T-helper 2 cell (primary cell): ENCODE measurements at regions not wholly inside any gene's neighbourhood (a gene's known extent, or its start where the extent isn't known, plus 50 kb on each side); places are given as distances from the start of the nearest gene placed in this dataset.

ENCODE experiments used
- DNase-seq, 5 experiments: peaks; one replicate each; pipeline versions ENCODE4 v3.0.0 to v3.0.0-alpha.2; 2012 to 2022

- no peak for DNase-seq
Observed at GRCh38 chr4:30943356-30943755, 223.2 kb downstream of the PCDH7 start.

DNA sequence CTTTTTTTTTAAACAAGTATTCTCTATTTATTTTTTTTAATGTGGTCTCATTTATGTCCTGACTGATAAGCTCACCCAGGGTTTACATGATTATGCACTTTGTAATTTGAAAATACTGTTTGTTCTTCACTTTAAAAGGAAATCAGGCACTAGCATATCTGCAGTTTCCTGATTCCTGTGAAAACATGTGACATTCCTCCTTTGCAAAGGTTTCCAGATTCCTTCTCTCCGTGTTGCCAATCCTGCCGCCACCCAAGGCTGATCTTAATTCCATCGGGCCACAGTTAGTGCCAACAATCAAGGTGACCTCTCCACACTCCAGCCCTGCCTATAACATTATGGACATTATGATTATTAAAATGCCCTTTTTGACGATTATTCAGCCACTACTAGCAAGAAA, 225.4 kb downstream of the PCDH7 start:
- no peak for DNase-seq

- no peak for DNase-seq
Observed at GRCh38 chr4:30946288-30946687, 226.1 kb downstream of the PCDH7 start.

GRCh38 chr4:30948653-30949052, 228.5 kb downstream of the PCDH7 start:
- DNase-seq, result no peak

- no peak for DNase-seq
Observed at GRCh38 chr4:30950737-30951136, 230.6 kb downstream of the PCDH7 start.

DNA sequence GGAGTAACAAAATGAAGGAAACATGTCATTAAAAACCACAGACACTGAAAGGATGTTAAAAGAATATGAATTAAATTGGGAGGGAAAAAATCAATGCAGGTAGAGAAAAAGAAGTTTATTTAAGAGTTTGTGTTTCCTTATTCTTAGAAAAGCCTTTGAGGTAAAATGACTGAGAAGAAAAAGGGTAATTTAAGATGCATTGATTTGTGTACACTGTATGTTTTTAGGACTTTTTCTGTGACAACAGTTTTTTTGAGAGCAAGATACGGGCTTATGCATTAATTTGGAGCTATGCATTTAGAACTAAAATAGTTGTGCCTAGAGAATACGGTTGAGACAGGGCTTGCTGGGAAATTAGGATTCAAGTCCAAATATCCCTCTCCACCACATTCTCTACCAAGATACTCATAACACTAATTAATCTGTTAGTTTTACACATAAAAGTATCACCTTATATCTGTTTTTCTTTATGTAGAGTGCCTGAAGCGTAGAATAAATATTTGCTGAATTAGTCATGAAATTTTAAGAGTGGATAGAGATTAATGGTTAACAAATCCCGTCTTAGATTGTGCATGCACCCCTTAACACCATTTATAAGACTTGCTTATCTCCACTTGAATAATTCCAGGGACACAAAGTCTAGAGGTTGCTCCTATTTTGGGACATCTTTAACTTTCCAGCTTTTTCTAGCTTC, 232.5 kb downstream of the PCDH7 start:
- DNase-seq, result no peak

DNA sequence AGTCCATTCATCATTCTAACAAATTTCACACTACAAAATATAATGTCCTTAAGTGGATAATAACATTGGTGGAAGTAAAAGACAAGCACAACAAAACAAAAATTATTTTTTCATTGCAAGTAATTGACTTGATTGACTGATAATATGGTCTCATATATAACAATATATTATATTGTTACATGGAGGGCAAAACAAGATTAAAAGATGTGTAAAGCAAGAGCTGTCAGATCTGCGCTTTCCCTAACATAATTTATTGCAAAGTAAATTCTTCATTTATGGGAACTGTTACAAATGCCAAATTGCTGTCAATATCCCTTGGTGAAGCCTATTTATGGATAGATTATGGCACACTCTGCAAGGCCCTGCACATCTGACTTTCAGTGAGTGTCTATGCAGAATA, 233.6 kb downstream of the PCDH7 start:
- DNase-seq, result no peak

DNA sequence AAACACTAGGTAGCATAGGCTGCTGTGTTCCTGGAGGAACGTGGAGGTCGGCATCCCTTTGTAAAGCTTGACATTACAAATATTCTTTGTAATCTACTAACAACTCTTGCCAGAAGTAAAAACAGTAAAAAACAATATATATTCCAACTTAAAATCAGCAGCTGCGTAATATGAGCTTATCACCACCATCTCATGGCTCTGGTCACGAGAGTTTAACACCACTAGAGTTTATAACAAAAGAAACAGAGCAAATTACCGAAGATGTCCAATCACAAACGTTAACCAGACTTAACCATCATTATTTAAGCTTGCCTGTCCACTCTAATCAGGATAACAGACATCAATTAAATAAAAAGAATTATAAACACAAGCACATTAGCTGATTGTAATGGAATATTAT, 236.7 kb downstream of the PCDH7 start:
- DNase-seq, result no peak

GRCh38 chr4:30957706-30958105, 237.5 kb downstream of the PCDH7 start:
- no peak for DNase-seq

- no peak for DNase-seq
Observed at GRCh38 chr4:30959781-30960485, 239.8 kb downstream of the PCDH7 start.

GRCh38 chr4:30962939-30963338, 242.8 kb downstream of the PCDH7 start:
- no peak for DNase-seq

DNA sequence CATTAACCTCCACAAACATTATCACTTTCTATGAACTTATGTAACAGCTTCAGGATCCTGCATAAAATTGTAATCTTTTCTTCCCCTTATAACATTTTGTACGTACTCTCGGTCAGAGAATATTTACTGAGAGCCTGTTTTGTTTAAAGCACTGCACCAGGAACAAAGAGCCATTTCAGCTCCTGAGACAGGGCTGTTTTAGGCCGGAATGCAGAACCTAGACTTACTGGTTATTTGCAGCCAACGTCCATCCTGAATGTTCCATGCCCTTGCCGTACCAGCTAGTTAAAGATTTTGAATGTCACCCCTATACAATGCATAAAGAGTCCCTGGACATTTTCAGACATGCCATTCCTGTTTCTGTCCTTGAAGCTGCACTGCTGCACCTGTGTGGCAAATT, 248.8 kb downstream of the PCDH7 start:
- no peak for DNase-seq

- no peak for DNase-seq
Observed at GRCh38 chr4:30972542-30972941, 252.4 kb downstream of the PCDH7 start.

DNA sequence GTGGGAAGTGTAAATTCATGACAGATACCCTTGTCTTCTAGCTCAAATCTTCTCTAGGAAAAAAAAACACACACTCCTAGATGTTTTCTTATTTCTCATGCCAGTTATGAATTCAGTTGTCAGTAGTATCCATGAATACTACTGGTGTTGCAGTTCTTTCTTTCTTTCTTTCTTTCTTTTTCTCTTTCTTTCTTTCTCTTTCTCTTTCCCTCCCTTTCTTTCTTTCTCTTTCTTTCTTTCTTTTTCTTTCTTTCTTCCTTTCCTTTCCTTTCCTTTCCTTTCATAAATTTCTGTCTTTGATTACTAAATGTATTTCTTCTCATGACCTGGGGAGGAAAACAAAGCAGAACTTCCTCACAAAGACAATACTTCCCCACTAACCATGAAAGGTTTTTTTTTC, 253.8 kb downstream of the PCDH7 start:
- DNase-seq, result no peak

DNA sequence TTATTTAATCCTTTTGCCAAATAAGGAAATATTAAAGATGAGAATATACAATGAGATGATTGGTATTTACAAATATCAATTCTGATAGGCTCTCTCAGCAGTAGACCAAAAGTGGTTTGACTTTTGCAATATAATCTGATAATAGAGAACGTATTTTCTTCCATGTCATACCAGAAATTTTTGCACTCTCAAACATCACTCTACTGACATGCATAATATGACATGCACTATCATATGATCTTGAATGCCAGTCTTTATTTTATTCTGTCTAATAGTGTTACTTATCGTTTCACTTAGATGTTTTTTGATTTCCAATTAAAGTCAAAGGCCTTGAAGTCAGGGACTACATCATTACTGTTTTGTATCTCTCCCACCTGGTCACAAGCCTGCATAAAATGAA, 259.2 kb downstream of the PCDH7 start:
- DNase-seq, result no peak

- no peak for DNase-seq
Observed at GRCh38 chr4:30989508-30989907, 269.3 kb downstream of the PCDH7 start.

- DNase-seq, result no peak
Observed at GRCh38 chr4:30996841-30997240, 276.7 kb downstream of the PCDH7 start.

- DNase-seq, result no peak
Observed at GRCh38 chr4:31005037-31005436, 284.9 kb downstream of the PCDH7 start.

- no peak for DNase-seq
Observed at GRCh38 chr4:31007858-31008257, 287.7 kb downstream of the PCDH7 start.

DNA sequence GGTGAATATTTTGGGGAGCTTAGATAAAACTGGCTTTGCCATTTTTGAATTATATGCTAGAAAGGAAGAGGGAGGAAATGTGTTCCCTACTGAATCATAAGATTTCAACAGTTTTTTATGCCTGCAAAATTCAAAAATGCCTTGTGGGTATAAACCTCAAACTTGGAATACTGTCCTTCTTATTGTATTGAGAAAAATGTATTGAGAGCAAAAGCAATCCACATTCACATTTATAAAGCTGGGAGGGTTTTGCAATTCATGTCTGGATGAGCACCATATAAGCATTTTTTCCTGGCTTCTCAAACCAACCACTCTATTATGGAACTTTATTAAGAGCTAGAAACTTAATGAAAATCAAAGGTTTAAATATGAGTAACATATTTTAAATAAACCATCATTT, 289.8 kb downstream of the PCDH7 start:
- no peak for DNase-seq

DNA sequence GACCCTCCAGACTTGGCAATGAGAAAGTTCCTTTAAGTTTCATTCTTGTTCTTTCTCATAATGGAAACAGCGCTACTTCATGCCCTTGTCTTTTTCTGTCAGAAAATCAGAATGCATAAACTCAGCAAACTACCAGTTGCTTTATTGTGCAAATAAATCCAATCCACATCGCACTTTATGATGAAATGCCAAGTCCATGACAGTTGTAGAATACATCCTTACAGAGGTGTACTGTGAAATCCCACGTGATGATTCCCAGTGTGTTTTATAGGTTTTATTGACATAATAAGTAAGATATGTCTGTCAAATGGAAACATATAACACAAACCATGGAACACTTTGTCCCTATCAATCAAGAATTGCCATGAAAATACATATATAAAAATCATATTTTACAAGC, 295.0 kb downstream of the PCDH7 start:
- DNase-seq, result no peak

DNA sequence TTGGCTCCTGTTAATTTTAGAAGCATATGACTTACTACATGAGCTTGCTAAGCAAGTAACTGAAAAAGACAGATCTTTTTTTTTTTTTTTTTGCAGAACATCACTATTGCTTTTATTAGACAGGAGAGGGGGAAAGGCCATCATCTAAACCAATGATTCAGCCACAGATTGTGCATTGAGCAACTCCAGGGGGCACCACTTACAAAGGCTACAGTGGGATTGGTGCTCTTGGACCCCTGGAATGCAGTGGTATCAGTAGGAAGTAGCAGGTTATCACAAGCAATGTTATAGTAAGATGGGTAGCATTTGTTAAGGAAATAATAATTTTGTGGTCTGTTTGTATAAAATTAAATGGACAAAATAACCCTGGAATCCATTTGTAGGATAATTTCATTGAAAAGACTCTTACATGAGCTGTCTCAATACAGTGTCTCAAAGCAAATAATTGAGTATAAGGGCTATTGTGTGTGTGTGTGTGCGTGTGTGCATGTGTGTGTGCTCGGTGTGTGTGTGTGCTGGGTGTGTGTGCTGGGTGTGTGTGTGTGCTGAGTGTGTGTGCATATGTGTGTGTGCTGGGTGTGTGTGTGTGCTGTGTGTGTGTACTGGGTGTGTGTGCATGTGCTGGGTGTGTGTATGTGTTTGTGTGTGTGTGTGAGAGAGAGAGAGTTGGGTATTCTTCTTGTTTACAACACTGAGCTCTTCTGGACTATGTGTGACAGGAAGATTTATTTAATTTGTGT, 296.3 kb downstream of the PCDH7 start:
- DNase-seq, result no peak

- no peak for DNase-seq
Observed at GRCh38 chr4:31020363-31020762, 300.2 kb downstream of the PCDH7 start.

GRCh38 chr4:31021008-31021407, 300.8 kb downstream of the PCDH7 start:
- no peak for DNase-seq
